DMS153 treated with DMSO at 0.1 percent for 48 hours (cell line): ENCODE measurements at regions not wholly inside any gene's neighbourhood (a gene's known extent, or its start where the extent isn't known, plus 50 kb on each side); places are given as distances from the start of the nearest gene placed in this dataset.
"Not testable (repeated sequence)": the region's sequence is repeated elsewhere in the genome, so short reads cannot be mapped to it uniquely, and the experiment has no call there.

Experiments used
- DNase-seq: peaks from one replicate; lab custom pipeline; 2025; ENCODE audit not compliant: unreplicated experiment; lab: John Stamatoyannopoulos, UW

- no peak for DNase-seq
Measured at GRCh38 chr5:29547236-29547865, 1646.1 kb upstream of the CDH6 start.

DNA sequence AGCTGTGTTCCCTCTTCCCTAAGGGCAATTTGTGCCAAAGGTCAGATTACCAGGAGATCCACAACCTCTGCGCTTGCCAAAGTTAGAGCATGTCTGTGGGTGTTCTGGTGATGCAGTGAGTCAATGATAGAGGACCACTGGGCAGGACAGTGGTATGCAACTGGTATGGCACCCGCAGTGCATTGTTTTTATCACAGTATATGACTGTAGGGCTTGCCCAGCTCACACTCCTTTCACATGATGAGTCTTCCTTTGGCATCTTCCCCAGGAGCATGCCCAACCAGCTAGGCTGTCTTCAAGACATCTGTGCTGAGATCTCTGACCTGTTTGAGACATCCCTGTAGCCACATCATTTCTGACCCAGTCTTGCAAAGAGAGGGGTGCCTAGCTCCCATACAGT, 1650.0 kb upstream of the CDH6 start:
- no peak for DNase-seq

DNA sequence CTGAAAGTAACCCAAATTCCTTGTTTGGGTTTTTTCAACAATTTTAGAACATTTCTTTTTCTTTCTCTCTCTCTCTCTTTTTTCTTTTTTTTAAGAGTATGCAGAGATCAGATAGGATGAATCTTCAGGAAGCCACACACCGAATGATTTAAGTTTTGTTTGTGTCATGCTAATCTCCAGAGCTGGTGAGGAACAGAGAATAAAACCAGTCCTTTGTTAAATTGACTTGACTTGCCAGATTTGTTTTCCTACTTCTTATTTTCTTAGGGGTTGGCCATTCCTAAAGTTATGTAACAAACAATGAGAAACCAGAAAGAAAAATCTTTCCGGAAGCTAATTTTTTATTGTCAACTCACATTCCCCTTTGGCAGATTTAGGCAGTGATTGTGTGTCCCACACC, 1669.3 kb upstream of the CDH6 start:
- DNase-seq: no peak

- DNase-seq: no peak
Measured at GRCh38 chr5:29518176-29518575, 1675.3 kb upstream of the CDH6 start.

- no peak for DNase-seq
Measured at GRCh38 chr5:29516224-29516623, 1677.3 kb upstream of the CDH6 start.

- DNase-seq: no peak
Measured at GRCh38 chr5:29508131-29508530, 1685.4 kb upstream of the CDH6 start.

- DNase-seq: no peak
Measured at GRCh38 chr5:29504411-29504810, 1689.1 kb upstream of the CDH6 start.

DNA sequence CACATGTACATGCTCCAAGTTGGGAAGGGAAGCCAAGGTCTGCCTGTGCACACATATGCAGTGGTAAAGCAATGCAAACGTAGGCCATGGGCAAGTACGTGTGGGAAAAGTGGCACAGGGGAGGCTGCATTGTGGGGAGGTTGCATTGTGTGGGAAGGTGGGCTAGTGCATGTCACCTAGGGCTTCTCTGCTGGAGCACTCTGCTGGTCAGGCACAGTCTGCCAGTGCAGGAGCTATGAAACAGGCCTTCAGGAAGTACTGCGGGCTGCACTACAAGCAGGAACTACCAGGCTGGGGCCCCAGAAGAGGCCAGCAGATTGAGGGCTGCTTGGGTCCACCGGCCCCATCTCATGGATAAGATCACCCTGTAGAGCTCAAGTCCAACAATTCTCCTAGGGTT, 1694.6 kb upstream of the CDH6 start:
- DNase-seq: no peak

DNA sequence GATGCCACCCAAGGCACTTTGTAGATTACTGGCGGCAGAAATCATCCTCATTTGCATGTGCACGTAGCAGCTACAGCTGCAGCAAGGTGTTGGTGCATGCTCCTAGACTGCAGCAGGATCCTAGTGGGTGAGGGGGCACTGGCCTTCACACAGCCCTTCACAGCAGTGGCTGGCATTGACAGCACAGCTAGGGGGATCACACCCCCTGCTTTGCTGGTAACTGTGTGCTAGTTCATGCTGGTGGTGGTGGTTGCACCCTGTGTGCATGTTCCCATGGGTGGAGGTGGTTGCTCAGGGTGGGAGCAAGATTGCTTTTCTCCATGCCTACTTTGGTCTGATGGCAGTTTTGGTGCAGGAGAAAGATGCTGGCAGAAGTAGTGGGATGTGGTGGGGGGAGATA, 1695.1 kb upstream of the CDH6 start:
- DNase-seq: no peak

- DNase-seq: no peak
Measured at GRCh38 chr5:29485333-29485732, 1708.2 kb upstream of the CDH6 start.

GRCh38 chr5:29469581-29469980, 1723.9 kb upstream of the CDH6 start:
- DNase-seq: no peak

DNA sequence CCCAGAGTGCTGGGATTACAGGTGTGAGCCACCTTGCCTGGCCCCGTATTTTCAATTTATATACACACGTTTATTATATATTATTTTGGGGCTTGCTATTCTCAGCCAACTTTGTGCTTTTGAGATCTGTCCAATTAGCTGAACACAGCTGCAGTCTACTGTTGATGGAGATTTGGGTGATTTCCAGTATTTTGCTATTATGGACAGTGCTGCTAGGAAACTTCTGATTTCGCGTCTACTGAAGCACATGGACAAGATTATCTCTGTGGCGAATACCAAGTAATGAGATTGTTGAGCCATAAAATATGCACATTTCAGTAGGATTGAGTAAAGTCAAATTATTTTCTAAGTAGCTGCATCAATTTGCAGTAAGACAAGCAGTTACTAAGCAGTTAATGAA, 1731.2 kb upstream of the CDH6 start:
- no peak for DNase-seq

DNA sequence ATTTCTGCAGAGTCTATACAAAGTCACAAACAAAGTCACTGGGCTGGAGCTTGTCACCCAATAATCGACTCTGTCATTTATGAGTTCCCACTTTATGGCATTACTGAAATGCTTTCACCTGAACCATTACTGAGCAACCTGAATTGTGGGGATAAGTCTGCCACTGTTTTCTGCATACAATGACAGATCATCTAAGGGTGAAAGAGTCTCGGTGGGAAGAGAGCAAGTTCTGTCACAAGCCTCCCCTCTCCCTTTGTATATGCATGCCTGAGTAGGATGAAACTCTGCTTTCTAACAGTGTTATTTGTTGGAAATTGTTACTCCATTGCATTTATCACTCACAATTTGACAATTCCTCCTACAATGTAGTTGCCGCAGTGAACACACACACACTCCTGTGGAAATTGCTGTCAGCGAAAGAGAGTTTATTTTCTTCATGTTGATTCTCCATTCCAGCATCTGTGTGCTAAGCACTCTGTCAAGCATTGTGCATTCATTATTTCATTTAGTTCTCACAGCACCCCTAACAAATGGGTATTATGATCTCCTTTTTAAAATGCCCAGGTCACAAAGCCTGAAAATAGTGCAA, 1732.4 kb upstream of the CDH6 start:
- no peak for DNase-seq

GRCh38 chr5:29451004-29451403, 1742.5 kb upstream of the CDH6 start:
- not testable (repeated sequence) for DNase-seq

- DNase-seq: no peak
Measured at GRCh38 chr5:29414681-29415080, 1778.8 kb upstream of the CDH6 start.

GRCh38 chr5:29412979-29413378, 1780.5 kb upstream of the CDH6 start:
- no peak for DNase-seq

- no peak for DNase-seq
Measured at GRCh38 chr5:29402270-29402669, 1791.2 kb upstream of the CDH6 start.

GRCh38 chr5:29389993-29390392, 1803.5 kb upstream of the CDH6 start:
- DNase-seq: no peak

DNA sequence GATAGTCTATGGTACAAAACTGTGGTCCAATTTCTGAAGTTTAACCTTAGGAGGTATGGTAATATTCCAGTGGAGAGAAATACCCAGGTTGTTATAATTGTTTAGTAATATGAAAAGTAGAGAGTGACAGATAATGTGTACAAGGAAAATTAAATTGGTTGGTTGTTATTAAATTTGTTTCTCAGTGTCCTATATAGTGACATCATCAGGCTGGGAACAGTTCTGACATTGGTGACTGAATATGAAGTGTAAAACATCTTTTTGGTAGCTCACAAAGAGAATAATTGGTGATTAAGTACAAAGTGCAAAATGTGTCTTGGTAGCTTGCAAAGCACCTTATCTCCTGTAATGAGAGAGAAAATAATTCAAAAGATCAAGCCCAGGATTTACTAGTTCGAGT, 1806.1 kb upstream of the CDH6 start:
- no peak for DNase-seq

DNA sequence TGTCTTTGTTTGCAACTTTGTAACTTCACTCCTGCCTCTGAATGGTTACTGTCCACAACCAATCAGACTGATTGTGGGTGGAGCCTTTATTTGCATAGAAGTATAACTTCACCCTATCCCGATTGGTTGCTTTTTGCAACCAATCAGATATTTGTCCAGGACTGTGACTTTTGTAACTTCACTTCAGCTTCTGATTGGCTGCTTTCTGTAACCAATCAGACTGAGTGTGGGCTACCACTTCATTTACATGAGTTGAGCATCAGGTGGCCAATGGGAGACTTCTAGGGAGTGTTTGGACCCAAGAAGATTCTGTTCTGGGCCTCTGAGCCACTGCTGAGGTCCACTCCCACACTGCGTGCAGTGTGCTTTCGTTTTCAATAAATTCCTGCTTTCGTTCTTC, 1810.7 kb upstream of the CDH6 start:
- DNase-seq: no peak

GRCh38 chr5:29380029-29380428, 1813.5 kb upstream of the CDH6 start:
- DNase-seq: no peak

DNA sequence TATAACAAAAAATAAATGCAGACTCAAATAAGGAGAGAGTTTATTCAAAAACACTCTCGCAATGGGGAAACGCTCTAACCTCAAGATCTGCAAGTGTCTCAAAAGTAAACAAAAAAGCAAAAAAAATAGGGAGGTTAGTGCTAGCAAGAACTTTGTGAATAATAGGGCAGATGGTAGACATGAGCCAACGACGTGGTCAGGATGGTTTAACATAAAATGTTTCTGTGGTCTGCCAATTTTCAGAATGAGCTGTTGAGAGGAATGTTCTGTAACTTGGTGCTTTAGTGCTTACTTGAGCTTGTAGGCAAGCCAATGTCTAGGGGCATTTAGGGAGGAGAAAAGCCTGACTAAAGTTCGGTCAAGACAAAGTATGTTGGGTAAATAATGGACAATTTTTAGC, 1813.9 kb upstream of the CDH6 start:
- no peak for DNase-seq

GRCh38 chr5:29378104-29378503, 1815.4 kb upstream of the CDH6 start:
- no peak for DNase-seq
